ENCODE measurements at regions not wholly inside any gene's neighbourhood (a gene's known extent, or its start where the extent isn't known, plus 50 kb on each side); places are given as distances from the start of the nearest gene placed in this dataset.

DNA sequence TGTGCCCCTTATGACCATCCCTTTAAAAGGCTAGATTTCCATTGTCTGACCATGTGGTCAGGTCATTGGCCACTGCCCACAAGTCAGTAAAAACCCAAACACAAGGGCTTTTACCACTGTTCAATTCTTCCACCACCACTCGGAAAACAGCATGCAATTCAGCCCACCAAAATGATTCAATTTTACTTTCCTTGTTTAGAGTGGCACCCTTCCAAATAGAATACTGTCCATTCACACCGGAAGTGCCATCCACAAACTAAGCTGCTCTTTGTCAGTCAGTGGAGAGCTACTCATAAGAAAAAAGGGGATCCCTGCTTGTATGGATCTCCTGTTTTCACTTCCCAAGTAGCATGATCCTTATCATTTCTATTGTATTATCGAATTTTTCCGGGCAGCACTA, 350.7 kb upstream of the MBL2 start:
- no peak for TF ChIP-seq POLR2A (IDR thresholded peaks at IDR 0.05)
- TF ChIP-seq, protein P1, sequence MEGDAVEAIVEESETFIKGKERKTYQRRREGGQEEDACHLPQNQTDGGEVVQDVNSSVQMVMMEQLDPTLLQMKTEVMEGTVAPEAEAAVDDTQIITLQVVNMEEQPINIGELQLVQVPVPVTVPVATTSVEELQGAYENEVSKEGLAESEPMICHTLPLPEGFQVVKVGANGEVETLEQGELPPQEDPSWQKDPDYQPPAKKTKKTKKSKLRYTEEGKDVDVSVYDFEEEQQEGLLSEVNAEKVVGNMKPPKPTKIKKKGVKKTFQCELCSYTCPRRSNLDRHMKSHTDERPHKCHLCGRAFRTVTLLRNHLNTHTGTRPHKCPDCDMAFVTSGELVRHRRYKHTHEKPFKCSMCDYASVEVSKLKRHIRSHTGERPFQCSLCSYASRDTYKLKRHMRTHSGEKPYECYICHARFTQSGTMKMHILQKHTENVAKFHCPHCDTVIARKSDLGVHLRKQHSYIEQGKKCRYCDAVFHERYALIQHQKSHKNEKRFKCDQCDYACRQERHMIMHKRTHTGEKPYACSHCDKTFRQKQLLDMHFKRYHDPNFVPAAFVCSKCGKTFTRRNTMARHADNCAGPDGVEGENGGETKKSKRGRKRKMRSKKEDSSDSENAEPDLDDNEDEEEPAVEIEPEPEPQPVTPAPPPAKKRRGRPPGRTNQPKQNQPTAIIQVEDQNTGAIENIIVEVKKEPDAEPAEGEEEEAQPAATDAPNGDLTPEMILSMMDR (IDR thresholded peaks at IDR 0.05) = no peak
